GM21786 (cell line): ENCODE measurements at regions not wholly inside any gene's neighbourhood (a gene's known extent, or its start where the extent isn't known, plus 50 kb on each side); places are given as distances from the start of the nearest gene placed in this dataset.

ENCODE experiments used
- ATAC-seq: cut with Tn5 transposase; IDR thresholded peaks from one replicate; pipeline ENCODE4 v1.9.1; 2021; ENCODE audit not compliant: unreplicated experiment

GRCh38 chr6:62345446-62345845 is 59.4 kb upstream of the KHDRBS2 start:
- no peak for ATAC-seq

- ATAC-seq: no peak
These were observed 58.8 kb upstream of the KHDRBS2 start for GRCh38 chr6:62344850-62345249.

DNA sequence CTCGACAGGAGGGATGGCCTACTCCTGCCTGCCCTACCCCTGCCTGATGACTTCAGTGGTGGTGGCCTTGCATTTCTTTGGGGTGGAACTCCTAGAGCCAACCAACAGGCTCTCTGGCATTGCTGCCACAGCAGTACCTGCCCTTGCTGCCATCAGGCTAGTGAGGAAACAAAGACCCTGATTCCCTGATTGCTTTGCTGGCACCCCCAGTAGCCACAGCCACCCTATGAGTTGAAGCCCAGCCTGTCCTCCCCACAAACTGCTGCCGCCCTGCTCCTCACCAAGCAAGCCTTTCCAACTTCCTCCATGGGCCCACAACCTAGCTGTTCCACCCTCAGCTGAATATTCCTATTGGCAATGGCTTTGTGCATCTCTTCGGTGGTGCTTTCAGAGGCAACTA is 52.5 kb upstream of the KHDRBS2 start:
- no peak for ATAC-seq
